GM18511 (cell line): ENCODE measurements at regions not wholly inside any gene's neighbourhood (a gene's known extent, or its start where the extent isn't known, plus 50 kb on each side); places are given as distances from the start of the nearest gene placed in this dataset.

Experiments
- ATAC-seq: cut with Tn5 transposase; IDR thresholded peaks from one replicate; pipeline ENCODE4 v1.9.1; 2021; ENCODE audit warnings: mild to moderate bottlenecking, moderate library complexity; ENCODE audit not compliant: unreplicated experiment

GRCh38 chr5:155394727-155395126, 381.2 kb downstream of the KIF4B start:
- no peak for ATAC-seq

GRCh38 chr5:155402927-155403640, 389.5 kb downstream of the KIF4B start:
- ATAC-seq: no peak

- ATAC-seq: peak; percentile 61
Measured at GRCh38 chr5:155406815-155407214, 393.3 kb downstream of the KIF4B start.

- ATAC-seq: no peak
Measured at GRCh38 chr5:155408465-155408864, 394.9 kb downstream of the KIF4B start.

GRCh38 chr5:155416765-155417164, 403.2 kb downstream of the KIF4B start:
- no peak for ATAC-seq

GRCh38 chr5:155418960-155419579, 405.5 kb downstream of the KIF4B start:
- no peak for ATAC-seq

- no peak for ATAC-seq
Measured at GRCh38 chr5:155430192-155430591, 416.6 kb downstream of the KIF4B start.

GRCh38 chr5:155434267-155434666, 420.7 kb downstream of the KIF4B start:
- ATAC-seq: no peak

- ATAC-seq: no peak
Measured at GRCh38 chr5:155434681-155435080, 421.1 kb downstream of the KIF4B start.

- no peak for ATAC-seq
Measured at GRCh38 chr5:155441849-155442248, 428.3 kb downstream of the KIF4B start.

- no peak for ATAC-seq
Measured at GRCh38 chr5:155451106-155451505, 437.6 kb downstream of the KIF4B start.

- no peak for ATAC-seq
Measured at GRCh38 chr5:155455791-155456514, 442.4 kb downstream of the KIF4B start.

- no peak for ATAC-seq
Measured at GRCh38 chr5:155459889-155460500, 446.4 kb downstream of the KIF4B start.

GRCh38 chr5:155460501-155460931, 447.0 kb downstream of the KIF4B start:
- ATAC-seq: no peak

GRCh38 chr5:155461304-155461703, 447.7 kb downstream of the KIF4B start:
- no peak for ATAC-seq

- ATAC-seq: no peak
Measured at GRCh38 chr5:155466851-155467250, 453.3 kb downstream of the KIF4B start.

- ATAC-seq: no peak
Measured at GRCh38 chr5:155471027-155471426, 457.5 kb downstream of the KIF4B start.

GRCh38 chr5:155472780-155473179, 459.2 kb downstream of the KIF4B start:
- ATAC-seq: no peak

- ATAC-seq: no peak
Measured at GRCh38 chr5:155475318-155475717, 461.8 kb downstream of the KIF4B start.

GRCh38 chr5:155480731-155481131, 467.2 kb downstream of the KIF4B start:
- ATAC-seq: no peak

GRCh38 chr5:155481182-155481581, 467.6 kb downstream of the KIF4B start:
- ATAC-seq: no peak

- ATAC-seq: no peak
Measured at GRCh38 chr5:155482428-155482827, 468.9 kb downstream of the KIF4B start.
